NCI-H82 treated with DMSO at 0.1 percent for 48 hours (cell line): ENCODE measurements at regions not wholly inside any gene's neighbourhood (a gene's known extent, or its start where the extent isn't known, plus 50 kb on each side); places are given as distances from the start of the nearest gene placed in this dataset.
"Not testable (repeated sequence)": the region's sequence is repeated elsewhere in the genome, so short reads cannot be mapped to it uniquely, and the experiment has no call there.

ENCODE experiments used
- DNase-seq: peaks from one replicate; lab custom pipeline; 2025; ENCODE audit not compliant: unreplicated experiment; lab: John Stamatoyannopoulos, UW

- DNase-seq: no peak
Observed at GRCh38 chr6:15016813-15017212, 229.1 kb upstream of the JARID2 start.

- DNase-seq: no peak
Observed at GRCh38 chr6:15017261-15017660, 228.6 kb upstream of the JARID2 start.

- no peak for DNase-seq
Observed at GRCh38 chr6:15017803-15018202, 228.1 kb upstream of the JARID2 start.

GRCh38 chr6:15020119-15020770 is 225.6 kb upstream of the JARID2 start:
- DNase-seq: peak; percentile 43

GRCh38 chr6:15021074-15021473 is 224.8 kb upstream of the JARID2 start:
- DNase-seq: no peak

- DNase-seq: not testable (repeated sequence)
Observed at GRCh38 chr6:15023018-15023417, 222.9 kb upstream of the JARID2 start.

- DNase-seq: no peak
Observed at GRCh38 chr6:15023448-15023847, 222.4 kb upstream of the JARID2 start.

GRCh38 chr6:15025446-15025845 is 220.4 kb upstream of the JARID2 start:
- no peak for DNase-seq

GRCh38 chr6:15026832-15027231 is 219.0 kb upstream of the JARID2 start:
- DNase-seq: no peak

- DNase-seq: no peak
Observed at GRCh38 chr6:15027472-15027871, 218.4 kb upstream of the JARID2 start.

- DNase-seq: no peak
Observed at GRCh38 chr6:15032015-15032414, 213.9 kb upstream of the JARID2 start.

GRCh38 chr6:15033850-15034203 is 212.0 kb upstream of the JARID2 start:
- DNase-seq: peak; percentile 98

GRCh38 chr6:15036690-15037245 is 209.1 kb upstream of the JARID2 start:
- peak; percentile 87 for DNase-seq

GRCh38 chr6:15037253-15037652 is 208.6 kb upstream of the JARID2 start:
- no peak for DNase-seq

GRCh38 chr6:15038013-15038791 is 207.7 kb upstream of the JARID2 start:
- DNase-seq: peak; percentile 94

GRCh38 chr6:15039136-15039535 is 206.7 kb upstream of the JARID2 start:
- no peak for DNase-seq

GRCh38 chr6:15042938-15043337 is 202.9 kb upstream of the JARID2 start:
- DNase-seq: no peak

GRCh38 chr6:15044146-15044882 is 201.6 kb upstream of the JARID2 start:
- DNase-seq: no peak

- DNase-seq: no peak
Observed at GRCh38 chr6:15044948-15045347, 200.9 kb upstream of the JARID2 start.

- DNase-seq: no peak
Observed at GRCh38 chr6:15046751-15047150, 199.1 kb upstream of the JARID2 start.

- DNase-seq: no peak
Observed at GRCh38 chr6:15048367-15048766, 197.5 kb upstream of the JARID2 start.
